PC-9 (cell line): ENCODE measurements at regions not wholly inside any gene's neighbourhood (a gene's known extent, or its start where the extent isn't known, plus 50 kb on each side); places are given as distances from the start of the nearest gene placed in this dataset.
"Not testable (repeated sequence)": the region's sequence is repeated elsewhere in the genome, so short reads cannot be mapped to it uniquely, and the experiment has no call there.

ENCODE experiments used
- CTCF ChIP-seq: fragments of 200-600 bp; sonication (generic); conservative IDR thresholded peaks from 2 replicates; pipeline ENCODE4 v1.6.1; 2017; ENCODE audit warnings: mixed run types, antibody characterized with exemption, mild to moderate bottlenecking, moderate library complexity
- EZH2 ChIP-seq: fragments of 200-600 bp; sonication (generic); IDR thresholded peaks from 2 replicates; pipeline ENCODE4 v1.8.0; 2017; ENCODE audit warnings: antibody characterized with exemption, low read depth

GRCh38 chr5:17982626-17983025 is 348.4 kb downstream of the TAF11L14 start:
- not testable (repeated sequence) for TF ChIP-seq EZH2, CTCF
